ENCODE measurements at regions not wholly inside any gene's neighbourhood (a gene's known extent, or its start where the extent isn't known, plus 50 kb on each side); places are given as distances from the start of the nearest gene placed in this dataset.

- POLR2A ChIA-PET: no interaction called here
- Histone ChIP-seq H3K36me3 (ENCODE audit: control insufficient read depth, insufficient read depth, low read length) (no peaks in the 10 kb centered on the region), H3K4me3 (ENCODE audit: low read depth, low read length) (no peak overlapping the region), H3K27me3 (replicated peaks; ENCODE audit: control insufficient read depth, insufficient read depth, low read length) (no peaks in the 10 kb centered on the region), H3K9me3 (no peaks in the 10 kb centered on the region), H3K4me1 (no peaks in the 10 kb centered on the region)
- intact Hi-C loops (cut with micrococcal nuclease; ENCODE audit: unreplicated experiment): no loop called here
- no peak for TF ChIP-seq CTCF (IDR thresholded peaks at IDR 0.05; ENCODE audit: insufficient read depth in 1 of 2, low read depth in 1 of 2, low read length in 1 of 2, severe bottlenecking in 1 of 2, unreplicated experiment in 1 of 2)
- H3K27me3 Mint-ChIP-seq (ENCODE audit: insufficient read depth, unreplicated experiment): peaks cover 10% of the 10 kb centered on the region
- no peak for DNase-seq
- H3K36me3 Mint-ChIP-seq (ENCODE audit: insufficient read depth, unreplicated experiment): no peaks in the 10 kb centered on the region
- no TSS peak for BruUV-seq (replicated peaks)
- no peaks in the 10 kb centered on the region for H3K4me1 Mint-ChIP-seq (ENCODE audit: low read depth, unreplicated experiment)
- no peak overlapping the region for H3K27ac Mint-ChIP-seq (ENCODE audit: unreplicated experiment)
- H3K4me3 Mint-ChIP-seq (ENCODE audit: unreplicated experiment): no peak overlapping the region
- no peaks in the 10 kb centered on the region for H3K9me3 Mint-ChIP-seq (ENCODE audit: unreplicated experiment)
- CTCF ChIA-PET: no interaction called here
Observed at GRCh38 chr1:204756811-204757210, 71.3 kb upstream of the LRRN2 start.

DNA sequence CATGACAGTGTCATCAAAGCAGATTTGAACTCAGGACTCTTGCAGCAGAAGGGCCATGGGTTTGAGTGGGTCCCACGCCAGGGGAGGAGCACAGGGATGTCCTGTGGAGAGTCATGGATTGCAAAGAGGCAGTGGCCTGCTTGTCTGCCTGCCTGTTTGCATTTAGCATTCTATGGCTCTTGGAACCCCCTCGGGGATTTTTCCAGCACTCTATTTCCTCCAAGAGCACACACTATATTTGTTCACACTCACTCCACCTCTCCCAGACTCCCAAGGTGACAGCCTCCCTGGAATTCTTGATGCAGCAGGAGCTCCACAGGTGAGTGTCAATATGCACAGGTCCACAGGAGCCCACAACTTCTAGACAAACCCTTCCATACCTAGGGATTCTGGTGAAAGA, 73.1 kb upstream of the LRRN2 start:
- no peak overlapping the region for H3K4me3 Mint-ChIP-seq (ENCODE audit: unreplicated experiment)
- H3K9me3 Mint-ChIP-seq (ENCODE audit: unreplicated experiment): no peaks in the 10 kb centered on the region
- H3K27me3 Mint-ChIP-seq (ENCODE audit: insufficient read depth, unreplicated experiment): peaks cover 17% of the 10 kb centered on the region
- no peak for TF ChIP-seq CTCF (IDR thresholded peaks at IDR 0.05; ENCODE audit: insufficient read depth in 1 of 2, low read depth in 1 of 2, low read length in 1 of 2, severe bottlenecking in 1 of 2, unreplicated experiment in 1 of 2)
- no peaks in the 10 kb centered on the region for H3K4me1 Mint-ChIP-seq (ENCODE audit: low read depth, unreplicated experiment)
- intact Hi-C loops (cut with micrococcal nuclease; ENCODE audit: unreplicated experiment): no loop called here
- no peak overlapping the region for H3K27ac Mint-ChIP-seq (ENCODE audit: unreplicated experiment)
- no peak for DNase-seq
- H3K27me3 ChIP-seq (replicated peaks; ENCODE audit: control insufficient read depth, insufficient read depth, low read length): no peaks in the 10 kb centered on the region
- H3K4me3 ChIP-seq (ENCODE audit: low read depth, low read length): no peak overlapping the region
- no peaks in the 10 kb centered on the region for H3K9me3 ChIP-seq
- no peaks in the 10 kb centered on the region for H3K36me3 ChIP-seq (ENCODE audit: control insufficient read depth, insufficient read depth, low read length)
- no TSS peak for BruUV-seq (replicated peaks)
- no peaks in the 10 kb centered on the region for H3K36me3 Mint-ChIP-seq (ENCODE audit: insufficient read depth, unreplicated experiment)
- no peaks in the 10 kb centered on the region for H3K4me1 ChIP-seq
- POLR2A ChIA-PET: no interaction called here
- CTCF ChIA-PET: interaction anchor here (0.7 to 1.9 kb wide), 3 partner anchors 12 to 1749 kb away, joined by 3 to 10 read pairs (median 6); no protein-coding TSS in a partner anchor

DNA sequence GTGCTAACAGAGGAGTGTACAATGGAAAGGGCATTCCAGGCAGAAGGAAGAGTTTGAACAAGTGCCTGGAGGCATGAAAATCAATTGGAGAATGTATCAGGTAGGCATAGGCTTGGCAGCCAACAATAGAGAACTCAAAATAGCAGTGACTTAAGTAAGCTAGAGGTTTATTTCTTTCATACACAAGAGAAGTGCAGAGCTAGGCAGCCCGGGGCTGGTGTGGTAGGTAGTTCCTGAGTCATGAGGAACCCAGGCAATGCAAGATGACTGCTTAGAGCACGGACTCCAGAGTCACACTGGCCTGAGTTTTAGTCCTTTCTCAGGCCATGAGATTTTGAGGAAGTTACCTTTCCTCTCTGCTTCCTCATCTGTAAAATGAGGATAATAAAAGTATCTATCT, 74.8 kb upstream of the LRRN2 start:
- POLR2A ChIA-PET: no interaction called here
- TF ChIP-seq CTCF (IDR thresholded peaks at IDR 0.05; ENCODE audit: insufficient read depth in 1 of 2, low read depth in 1 of 2, low read length in 1 of 2, severe bottlenecking in 1 of 2, unreplicated experiment in 1 of 2): no peak
- Histone ChIP-seq H3K9me3 (no peaks in the 10 kb centered on the region), H3K4me3 (ENCODE audit: low read depth, low read length) (no peak overlapping the region), H3K4me1 (no peaks in the 10 kb centered on the region), H3K27me3 (replicated peaks; ENCODE audit: control insufficient read depth, insufficient read depth, low read length) (no peaks in the 10 kb centered on the region), H3K36me3 (ENCODE audit: control insufficient read depth, insufficient read depth, low read length) (no peaks in the 10 kb centered on the region)
- Mint-ChIP-seq H3K27ac (ENCODE audit: unreplicated experiment) (no peak overlapping the region), H3K27me3 (ENCODE audit: insufficient read depth, unreplicated experiment) (peaks cover 16% of the 10 kb centered on the region), H3K36me3 (ENCODE audit: insufficient read depth, unreplicated experiment) (no peaks in the 10 kb centered on the region), H3K4me3 (ENCODE audit: unreplicated experiment) (no peak overlapping the region), H3K4me1 (ENCODE audit: low read depth, unreplicated experiment) (no peaks in the 10 kb centered on the region), H3K9me3 (ENCODE audit: unreplicated experiment) (no peaks in the 10 kb centered on the region)
- intact Hi-C loops (cut with micrococcal nuclease; ENCODE audit: unreplicated experiment): no loop called here
- no peak for DNase-seq
- BruUV-seq (replicated peaks): no TSS peak
- CTCF ChIA-PET: interaction anchor here (1.4 kb wide), 1 partner anchor 47 kb away, joined by 4 read pairs; no protein-coding TSS in a partner anchor
